ENCODE measurements at regions not wholly inside any gene's neighbourhood (a gene's known extent, or its start where the extent isn't known, plus 50 kb on each side); places are given as distances from the start of the nearest gene placed in this dataset.

GRCh38 chr6:104019075-104019753 is 840.5 kb downstream of the HACE1 start:
- DNase-seq, result no peak

GRCh38 chr6:104017410-104018381 is 842.0 kb downstream of the HACE1 start:
- DNase-seq, result no peak

GRCh38 chr6:104014163-104014959 is 845.4 kb downstream of the HACE1 start:
- DNase-seq, result no peak

GRCh38 chr6:104013312-104013971 is 846.3 kb downstream of the HACE1 start:
- DNase-seq, result no peak

GRCh38 chr6:104010897-104011296 is 848.8 kb downstream of the HACE1 start:
- DNase-seq, result no peak

- DNase-seq, result no peak
Observed at GRCh38 chr6:104003803-104004516, 855.8 kb downstream of the HACE1 start.

- DNase-seq, result no peak
Observed at GRCh38 chr6:103995571-103995970, 864.1 kb downstream of the HACE1 start.

- DNase-seq, result no peak
Observed at GRCh38 chr6:103983860-103984259, 875.9 kb downstream of the HACE1 start.

- DNase-seq, result no peak
Observed at GRCh38 chr6:103983011-103983410, 876.7 kb downstream of the HACE1 start.

GRCh38 chr6:103982574-103982973 is 877.1 kb downstream of the HACE1 start:
- no peak for DNase-seq

- DNase-seq, result no peak
Observed at GRCh38 chr6:103979308-103979707, 880.4 kb downstream of the HACE1 start.

GRCh38 chr6:103937389-103937788 is 922.3 kb downstream of the HACE1 start:
- DNase-seq, result no peak

GRCh38 chr6:103925317-103925716 is 934.4 kb downstream of the HACE1 start:
- DNase-seq, result no peak

GRCh38 chr6:103910018-103910417 is 949.7 kb downstream of the HACE1 start:
- DNase-seq, result no peak

- DNase-seq, result no peak
Observed at GRCh38 chr6:103908898-103909297, 950.8 kb downstream of the HACE1 start.

- no peak for DNase-seq
Observed at GRCh38 chr6:103895136-103895535, 964.6 kb downstream of the HACE1 start.

GRCh38 chr6:103893141-103893581 is 966.6 kb downstream of the HACE1 start:
- DNase-seq, result no peak

GRCh38 chr6:103886951-103887350 is 972.8 kb downstream of the HACE1 start:
- no peak for DNase-seq

GRCh38 chr6:103885446-103885845 is 974.3 kb downstream of the HACE1 start:
- no peak for DNase-seq

GRCh38 chr6:103879800-103880199 is 979.9 kb downstream of the HACE1 start:
- DNase-seq, result no peak

- no peak for DNase-seq
Observed at GRCh38 chr6:103875221-103875620, 984.5 kb downstream of the HACE1 start.

- no peak for DNase-seq
Observed at GRCh38 chr6:103874575-103874974, 985.1 kb downstream of the HACE1 start.

Data from left hindlimb (tissue), 1 donor.